DOHH2 (cell line): ENCODE measurements at regions not wholly inside any gene's neighbourhood (a gene's known extent, or its start where the extent isn't known, plus 50 kb on each side); places are given as distances from the start of the nearest gene placed in this dataset.

ENCODE experiments used
- H3F3A ChIP-seq: fragments of 200-600 bp; sonication (generic), shearing (Covaris generic); 2 replicates; pipeline ENCODE4 v1.6.0; 2016; ENCODE audit warnings: antibody characterized with exemption, mild to moderate bottlenecking; ENCODE audit not compliant: control insufficient read depth, insufficient read depth
- H3K27ac ChIP-seq: fragments of 200-600 bp; sonication (generic); 2 replicates; pipeline ENCODE4 v1.5.1; 2014; ENCODE audit warnings: low read depth, mild to moderate bottlenecking, low read length, moderate library complexity
- H3K27me3 ChIP-seq: fragments of 200-600 bp; sonication (generic); 2 replicates; pipeline ENCODE4 v1.6.1; 2014; ENCODE audit warnings: mild to moderate bottlenecking, low read length, mixed read lengths; ENCODE audit not compliant: control insufficient read depth
- H3K36me3 ChIP-seq: fragments of 200-600 bp; sonication (generic); 2 replicates; pipeline ENCODE4 v1.6.1; 2014; ENCODE audit warnings: mild to moderate bottlenecking, low read length, moderate library complexity, mixed read lengths; ENCODE audit not compliant: control insufficient read depth
- H3K4me1 ChIP-seq: fragments of 200-600 bp; sonication (generic); 2 replicates; pipeline ENCODE4 v1.6.1; 2014; ENCODE audit warnings: mild to moderate bottlenecking, low read length, mixed read lengths; ENCODE audit not compliant: control insufficient read depth
- H3K4me2 ChIP-seq: fragments of 200-600 bp; sonication (generic); 2 replicates; pipeline ENCODE4 v1.6.0; 2014; ENCODE audit warnings: mild to moderate bottlenecking, low read length, moderate library complexity
- H3K4me3 ChIP-seq: fragments of 200-600 bp; sonication (generic); 2 replicates; pipeline ENCODE4 v1.5.1; 2014; ENCODE audit warnings: mild to moderate bottlenecking, low read length, mixed read lengths
- H3K79me2 ChIP-seq: fragments of 200-600 bp; sonication (generic); 2 replicates; pipeline ENCODE4 v1.6.1; 2014; ENCODE audit warnings: mild to moderate bottlenecking, low read length, mixed read lengths; ENCODE audit not compliant: control insufficient read depth
- H3K9me2 ChIP-seq: fragments of 200-600 bp; sonication (generic); replicated peaks from 2 replicates; pipeline ENCODE4 v1.6.1; 2014; ENCODE audit warnings: mild to moderate bottlenecking, low read length, mixed read lengths; ENCODE audit not compliant: control insufficient read depth
- H3K9me3 ChIP-seq: fragments of 200-600 bp; sonication (generic); 2 replicates; pipeline ENCODE4 v1.6.1; 2014; ENCODE audit warnings: antibody characterized with exemption, low read length, mixed read lengths; ENCODE audit not compliant: control insufficient read depth, insufficient read depth
- H4K20me1 ChIP-seq: fragments of 200-600 bp; sonication (generic); 2 replicates; pipeline ENCODE4 v1.6.0; 2014; ENCODE audit warnings: low read depth, mild to moderate bottlenecking, antibody characterized with exemption, low read length, moderate library complexity; ENCODE audit not compliant: control insufficient read depth, insufficient read depth
- EZH2phosphoT487 ChIP-seq: fragments of 200-600 bp; sonication (generic); IDR thresholded peaks from 2 replicates; pipeline ENCODE4 v1.6.1; 2017; ENCODE audit warnings: borderline replicate concordance, mild to moderate bottlenecking, antibody characterized with exemption, low read length, moderate library complexity, mixed read lengths
- TF ChIP-seq, protein P1 (sequence below): fragments of 200-600 bp; sonication (generic); IDR thresholded peaks from one replicate; pipeline ENCODE4 v1.5.1; 2014; ENCODE audit warnings: antibody characterized with exemption, mild to moderate bottlenecking, low read depth, low read length; ENCODE audit not compliant: poor library complexity, severe bottlenecking

DNA sequence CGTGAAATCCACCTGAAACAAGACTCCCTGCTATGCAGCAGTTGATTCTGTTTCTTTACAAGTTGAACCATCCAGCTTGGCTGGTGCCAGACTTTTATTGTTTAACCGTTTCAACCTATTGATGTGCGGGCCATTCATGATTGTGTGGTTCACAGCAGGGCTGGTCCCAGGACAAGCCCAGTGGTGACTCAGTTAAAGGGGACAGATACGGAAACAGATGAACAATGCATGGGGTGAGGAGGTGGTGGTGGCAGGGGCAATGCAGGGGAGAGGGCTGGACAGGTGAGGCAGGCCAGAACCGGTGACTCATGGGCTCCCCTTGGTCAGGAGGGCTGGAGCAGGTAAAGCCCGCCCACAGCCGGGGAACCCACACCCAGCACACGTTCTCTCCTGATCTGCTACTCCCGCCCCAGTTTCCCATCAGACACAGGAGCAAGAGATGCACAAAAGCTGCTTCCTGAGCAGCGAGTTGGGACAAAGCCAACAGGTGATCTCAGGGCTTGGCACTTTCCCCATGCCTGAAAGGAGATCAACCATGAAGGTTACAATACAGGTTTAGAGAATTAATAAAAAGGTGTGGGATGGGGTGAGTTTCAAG is 232.2 kb downstream of the LY86 start:
- Histone ChIP-seq H3K9me2 (no peaks in the 10 kb centered on the region), H3K9me3 (no peaks in the 10 kb centered on the region), H3F3A (no peaks in the 10 kb centered on the region), H3K27ac (no peak overlapping the region), H3K4me1 (no peaks in the 10 kb centered on the region), H4K20me1 (no peaks in the 10 kb centered on the region), H3K4me3 (no peak overlapping the region), H3K79me2 (no peaks in the 10 kb centered on the region), H3K36me3 (no peaks in the 10 kb centered on the region), H3K4me2 (no peak overlapping the region), H3K27me3 (peaks cover 3% of the 10 kb centered on the region; the same call in 1 of the 2 replicates)
- TF ChIP-seq, protein P1, sequence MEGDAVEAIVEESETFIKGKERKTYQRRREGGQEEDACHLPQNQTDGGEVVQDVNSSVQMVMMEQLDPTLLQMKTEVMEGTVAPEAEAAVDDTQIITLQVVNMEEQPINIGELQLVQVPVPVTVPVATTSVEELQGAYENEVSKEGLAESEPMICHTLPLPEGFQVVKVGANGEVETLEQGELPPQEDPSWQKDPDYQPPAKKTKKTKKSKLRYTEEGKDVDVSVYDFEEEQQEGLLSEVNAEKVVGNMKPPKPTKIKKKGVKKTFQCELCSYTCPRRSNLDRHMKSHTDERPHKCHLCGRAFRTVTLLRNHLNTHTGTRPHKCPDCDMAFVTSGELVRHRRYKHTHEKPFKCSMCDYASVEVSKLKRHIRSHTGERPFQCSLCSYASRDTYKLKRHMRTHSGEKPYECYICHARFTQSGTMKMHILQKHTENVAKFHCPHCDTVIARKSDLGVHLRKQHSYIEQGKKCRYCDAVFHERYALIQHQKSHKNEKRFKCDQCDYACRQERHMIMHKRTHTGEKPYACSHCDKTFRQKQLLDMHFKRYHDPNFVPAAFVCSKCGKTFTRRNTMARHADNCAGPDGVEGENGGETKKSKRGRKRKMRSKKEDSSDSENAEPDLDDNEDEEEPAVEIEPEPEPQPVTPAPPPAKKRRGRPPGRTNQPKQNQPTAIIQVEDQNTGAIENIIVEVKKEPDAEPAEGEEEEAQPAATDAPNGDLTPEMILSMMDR, result no peak
- TF ChIP-seq EZH2phosphoT487, result no peak

DNA sequence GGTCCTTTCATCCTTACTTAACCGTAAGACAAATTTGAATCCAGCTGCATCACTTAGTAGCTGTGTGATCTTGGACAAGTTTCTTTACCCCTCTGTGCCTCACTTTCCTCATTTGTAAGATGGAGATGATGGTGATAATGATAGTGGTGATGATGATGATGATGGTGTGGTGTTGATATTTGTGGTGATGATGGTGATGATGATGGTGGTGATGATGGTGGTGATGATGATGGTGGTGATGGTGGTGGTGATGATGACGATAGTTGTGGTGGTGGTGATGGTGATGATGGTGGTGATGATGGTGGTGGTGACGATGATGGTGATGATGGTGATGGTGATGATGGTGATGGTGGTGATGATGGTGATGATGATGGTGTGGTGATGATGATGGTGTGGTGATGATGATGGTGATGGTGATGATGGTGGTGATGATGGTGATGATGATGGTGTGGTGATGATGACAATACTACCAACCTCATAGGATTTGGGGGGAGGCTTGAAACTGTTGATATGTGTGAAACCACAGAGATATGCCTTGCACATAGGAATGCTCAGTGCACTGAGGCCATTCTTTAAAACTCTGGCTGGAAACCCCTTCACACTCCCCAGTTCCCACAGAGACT is 233.2 kb downstream of the LY86 start:
- Histone ChIP-seq H3K4me3 (no peak overlapping the region), H3K4me2 (no peak overlapping the region), H3K36me3 (no peaks in the 10 kb centered on the region), H4K20me1 (no peaks in the 10 kb centered on the region), H3K27ac (no peak overlapping the region), H3K79me2 (no peaks in the 10 kb centered on the region), H3K9me2 (no peaks in the 10 kb centered on the region), H3K27me3 (peaks cover 3% of the 10 kb centered on the region; the same call in 1 of the 2 replicates), H3K4me1 (no peaks in the 10 kb centered on the region), H3K9me3 (no peaks in the 10 kb centered on the region), H3F3A (no peaks in the 10 kb centered on the region)
- TF ChIP-seq, protein P1, result no peak
- TF ChIP-seq EZH2phosphoT487, result no peak

DNA sequence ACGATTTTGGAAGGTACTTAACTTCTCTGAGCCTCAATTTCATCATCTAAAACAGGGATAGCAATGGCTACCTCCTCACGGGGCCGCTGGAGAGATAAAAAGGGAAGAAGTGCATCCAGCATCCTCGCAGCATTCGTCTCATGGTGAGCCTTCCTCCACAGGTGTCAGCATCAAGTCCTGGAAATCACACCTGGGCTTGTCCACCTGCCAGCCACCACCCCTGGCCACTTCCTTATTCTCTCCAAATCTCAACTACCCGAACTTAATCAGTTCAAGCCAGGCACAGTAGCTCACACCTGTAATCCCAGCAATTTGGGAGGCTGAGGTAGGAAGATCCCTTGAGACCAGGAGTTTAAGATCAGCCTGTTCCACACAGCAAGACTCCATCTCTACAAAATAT is 234.5 kb downstream of the LY86 start:
- Histone ChIP-seq H3K4me3 (no peak overlapping the region), H3K27ac (no peak overlapping the region), H4K20me1 (no peaks in the 10 kb centered on the region), H3K4me1 (no peaks in the 10 kb centered on the region), H3K36me3 (no peaks in the 10 kb centered on the region), H3K9me3 (no peaks in the 10 kb centered on the region), H3K79me2 (no peaks in the 10 kb centered on the region), H3K4me2 (no peak overlapping the region), H3K27me3 (peaks cover 3% of the 10 kb centered on the region; the same call in 1 of the 2 replicates), H3K9me2 (no peaks in the 10 kb centered on the region), H3F3A (no peaks in the 10 kb centered on the region)
- TF ChIP-seq, protein P1, result no peak
- TF ChIP-seq EZH2phosphoT487, result no peak
